ENCODE measurements at regions not wholly inside any gene's neighbourhood (a gene's known extent, or its start where the extent isn't known, plus 50 kb on each side); places are given as distances from the start of the nearest gene placed in this dataset.

GRCh38 chr3:187870360-187871203 lies 125.3 kb upstream of the BCL6 start:
- 80% methylated on average over 5 of the region's 5 CpGs for WGBS (ENCODE audit: missing lambda C conversion rate)
- no peak overlapping the region for H3K4me3 ChIP-seq
- DNase-seq (ENCODE audit: low read depth in 1 of 2, low spot score in 1 of 2) = no peak
- no peak for TF ChIP-seq ATOH8 (CRISPR knock-in tag; IDR thresholded peaks at IDR 0.05; ENCODE audit: low read depth)
- no peak for TF ChIP-seq CEBPB (IDR thresholded peaks at IDR 0.05)
- TF ChIP-seq HOXB13 (CRISPR knock-in tag; IDR thresholded peaks at IDR 0.05; ENCODE audit: low read depth) = no peak
- no peak for TF ChIP-seq EHMT2 (IDR thresholded peaks at IDR 0.05; ENCODE audit: low read depth)
- no peak for TF ChIP-seq CTCF (IDR thresholded peaks at IDR 0.05)
- TF ChIP-seq ZNF302 (CRISPR knock-in tag; IDR thresholded peaks at IDR 0.05) = no peak
- TF ChIP-seq REST (IDR thresholded peaks at IDR 0.05) = no peak
- no peak for TF ChIP-seq HOXB5 (CRISPR knock-in tag; IDR thresholded peaks at IDR 0.05)
- TF ChIP-seq POLR2AphosphoS2 (conservative IDR thresholded peaks at IDR 0.05; ENCODE audit: low read length) = no peak
- no peak for TF ChIP-seq ZC3H11A (IDR thresholded peaks at IDR 0.05)
- no peak for TF ChIP-seq POLR2A (IDR thresholded peaks at IDR 0.05; ENCODE audit: low read length)
- no peak for TF ChIP-seq HOXA7 (CRISPR knock-in tag; IDR thresholded peaks at IDR 0.05)
- no peak for TF ChIP-seq PHF8 (IDR thresholded peaks at IDR 0.05; ENCODE audit: borderline replicate concordance, low read depth)
- TF ChIP-seq HMGXB4 (CRISPR knock-in tag; IDR thresholded peaks at IDR 0.05; ENCODE audit: borderline replicate concordance) = no peak
- TF ChIP-seq RCOR1 (IDR thresholded peaks at IDR 0.05; ENCODE audit: low read depth, low read length) = no peak
- no peak for TF ChIP-seq GATA3 (IDR thresholded peaks at IDR 0.05; ENCODE audit: borderline replicate concordance)
- no peak for TF ChIP-seq PBX3 (IDR thresholded peaks at IDR 0.05)
- no peak for TF ChIP-seq NFE2L2 (conservative IDR thresholded peaks at IDR 0.05; ENCODE audit: low read length)
- no peak for TF ChIP-seq FOSL2 (IDR thresholded peaks at IDR 0.05)
- TF ChIP-seq FOSL2 (CRISPR knock-in tag; IDR thresholded peaks at IDR 0.05) = no peak
- H3K9me3 ChIP-seq = no peaks in the 10 kb centered on the region
- no peaks in the 10 kb centered on the region for H3K4me1 ChIP-seq
- no peak overlapping the region for H3K27ac ChIP-seq
- no peak overlapping the region for H3K4me2 ChIP-seq
- no peak for ATAC-seq
- FAIRE-seq = no peak
- POLR2A ChIA-PET = no interaction called here
- CTCF ChIA-PET = no interaction called here

Measured in A549 (cell line).